ENCODE measurements at regions not wholly inside any gene's neighbourhood (a gene's known extent, or its start where the extent isn't known, plus 50 kb on each side); places are given as distances from the start of the nearest gene placed in this dataset.

DNA sequence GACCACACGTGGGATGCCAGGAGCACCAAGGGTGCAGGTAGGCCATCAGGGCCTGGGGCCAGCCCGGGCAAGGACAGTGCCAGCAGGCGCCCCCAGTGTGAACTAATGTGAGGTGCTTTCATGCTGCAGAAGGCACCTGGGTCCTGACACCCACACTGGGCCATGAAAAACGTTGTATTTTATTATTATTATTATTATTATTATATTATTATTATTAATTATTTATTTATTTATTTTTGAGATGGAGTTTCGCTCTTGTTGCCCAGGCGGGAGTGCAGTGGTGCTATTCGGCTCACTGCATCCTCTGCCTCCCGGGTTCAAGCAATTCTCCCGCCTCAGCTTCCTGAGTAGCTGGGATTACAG lies 1267.3 kb downstream of the BRD1 start:
- TF ChIP-seq POLR2AphosphoS5 (IDR thresholded peaks at IDR 0.05; ENCODE audit: low read depth) = no peak
- TF ChIP-seq, protein P1, sequence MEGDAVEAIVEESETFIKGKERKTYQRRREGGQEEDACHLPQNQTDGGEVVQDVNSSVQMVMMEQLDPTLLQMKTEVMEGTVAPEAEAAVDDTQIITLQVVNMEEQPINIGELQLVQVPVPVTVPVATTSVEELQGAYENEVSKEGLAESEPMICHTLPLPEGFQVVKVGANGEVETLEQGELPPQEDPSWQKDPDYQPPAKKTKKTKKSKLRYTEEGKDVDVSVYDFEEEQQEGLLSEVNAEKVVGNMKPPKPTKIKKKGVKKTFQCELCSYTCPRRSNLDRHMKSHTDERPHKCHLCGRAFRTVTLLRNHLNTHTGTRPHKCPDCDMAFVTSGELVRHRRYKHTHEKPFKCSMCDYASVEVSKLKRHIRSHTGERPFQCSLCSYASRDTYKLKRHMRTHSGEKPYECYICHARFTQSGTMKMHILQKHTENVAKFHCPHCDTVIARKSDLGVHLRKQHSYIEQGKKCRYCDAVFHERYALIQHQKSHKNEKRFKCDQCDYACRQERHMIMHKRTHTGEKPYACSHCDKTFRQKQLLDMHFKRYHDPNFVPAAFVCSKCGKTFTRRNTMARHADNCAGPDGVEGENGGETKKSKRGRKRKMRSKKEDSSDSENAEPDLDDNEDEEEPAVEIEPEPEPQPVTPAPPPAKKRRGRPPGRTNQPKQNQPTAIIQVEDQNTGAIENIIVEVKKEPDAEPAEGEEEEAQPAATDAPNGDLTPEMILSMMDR (IDR thresholded peaks at IDR 0.05; ENCODE audit: insufficient read depth, low read length) = no peak

Data from HL-60 (cell line).